KMS-11 (cell line): ENCODE measurements at regions not wholly inside any gene's neighbourhood (a gene's known extent, or its start where the extent isn't known, plus 50 kb on each side); places are given as distances from the start of the nearest gene placed in this dataset.

Source experiments
- H2AFZ ChIP-seq: fragments of 200-600 bp; sonication (generic); 2 replicates; pipeline ENCODE4 v1.6.1; 2016; ENCODE audit warnings: antibody characterized with exemption, mixed run types, low read depth
- H3K27ac ChIP-seq: fragments of 200-600 bp; sonication (generic); 2 replicates; pipeline ENCODE4 v1.6.1; 2016; ENCODE audit warnings: mild to moderate bottlenecking, mixed run types
- H3K27me3 ChIP-seq: fragments of 200-600 bp; sonication (generic); 2 replicates; pipeline ENCODE4 v1.6.1; 2017; ENCODE audit warnings: mild to moderate bottlenecking, low read depth, mixed run types, moderate library complexity; ENCODE audit not compliant: insufficient read depth
- H3K36me3 ChIP-seq: fragments of 200-600 bp; sonication (generic); 2 replicates; pipeline ENCODE4 v1.6.1; 2017; ENCODE audit warnings: mild to moderate bottlenecking, mixed run types; ENCODE audit not compliant: insufficient read depth
- H3K4me1 ChIP-seq: fragments of 200-600 bp; sonication (generic); 2 replicates; pipeline ENCODE4 v1.6.1; 2016; ENCODE audit warnings: mild to moderate bottlenecking, low read depth, mixed run types; ENCODE audit not compliant: poor library complexity, severe bottlenecking
- H3K4me2 ChIP-seq: fragments of 200-600 bp; sonication (generic); 2 replicates; pipeline ENCODE4 v1.7.0; 2016; ENCODE audit warnings: mild to moderate bottlenecking, mixed run types
- H3K4me3 ChIP-seq: fragments of 200-600 bp; sonication (generic); IDR thresholded peaks from 2 replicates; pipeline ENCODE4 v1.6.1; 2017; ENCODE audit warnings: low read depth, low read length, mixed read lengths; ENCODE audit not compliant: insufficient read depth
- H3K79me2 ChIP-seq: fragments of 200-600 bp; sonication (generic); 2 replicates; pipeline ENCODE4 v1.6.1; 2016; ENCODE audit warnings: low read depth, mixed run types; ENCODE audit not compliant: insufficient read depth
- H3K9ac ChIP-seq: fragments of 200-600 bp; sonication (generic); 2 replicates; pipeline ENCODE4 v1.6.1; 2016; ENCODE audit warnings: mild to moderate bottlenecking, mixed run types
- H4K20me1 ChIP-seq: fragments of 200-600 bp; sonication (generic); 2 replicates; pipeline ENCODE4 v1.6.1; 2016; ENCODE audit warnings: mild to moderate bottlenecking, mixed run types; ENCODE audit not compliant: insufficient read depth
- CTCF ChIP-seq: fragments of 200-600 bp; sonication (generic); conservative IDR thresholded peaks from 2 replicates; pipeline ENCODE4 v1.6.1; 2017; ENCODE audit warnings: low read depth, mild to moderate bottlenecking, antibody characterized with exemption, low read length, moderate library complexity, mixed read lengths

- Histone ChIP-seq H4K20me1 (no peaks in the 10 kb centered on the region), H3K9ac (no peak overlapping the region), H3K27me3 (no peaks in the 10 kb centered on the region), H3K4me1 (no peaks in the 10 kb centered on the region), H2AFZ (no peak overlapping the region), H3K36me3 (no peaks in the 10 kb centered on the region), H3K27ac (no peak overlapping the region), H3K79me2 (no peaks in the 10 kb centered on the region), H3K4me3 (no peak overlapping the region), H3K4me2 (no peak overlapping the region)
- TF ChIP-seq CTCF: no peak
These were observed 70.9 kb downstream of the CGGBP1 start for GRCh38 chr3:87987952-87988351.

GRCh38 chr3:87982421-87982820 is 76.4 kb downstream of the CGGBP1 start:
- H2AFZ ChIP-seq: no peak overlapping the region
- no peaks in the 10 kb centered on the region for H3K27me3 ChIP-seq
- H3K4me1 ChIP-seq: no peaks in the 10 kb centered on the region
- H4K20me1 ChIP-seq: no peaks in the 10 kb centered on the region
- no peak for TF ChIP-seq CTCF
- H3K79me2 ChIP-seq: no peaks in the 10 kb centered on the region
- no peak overlapping the region for H3K4me3 ChIP-seq
- H3K4me2 ChIP-seq: no peak overlapping the region
- H3K36me3 ChIP-seq: no peaks in the 10 kb centered on the region
- no peak overlapping the region for H3K9ac ChIP-seq
- H3K27ac ChIP-seq: no peak overlapping the region

- Histone ChIP-seq H3K79me2 (no peaks in the 10 kb centered on the region), H4K20me1 (no peaks in the 10 kb centered on the region), H3K4me3 (no peak overlapping the region), H3K27ac (no peak overlapping the region), H2AFZ (no peak overlapping the region), H3K36me3 (no peaks in the 10 kb centered on the region), H3K9ac (no peak overlapping the region), H3K27me3 (no peaks in the 10 kb centered on the region), H3K4me2 (no peak overlapping the region), H3K4me1 (no peaks in the 10 kb centered on the region)
- TF ChIP-seq CTCF: no peak
These were observed 79.3 kb downstream of the CGGBP1 start for GRCh38 chr3:87979527-87979926.

- Histone ChIP-seq H3K36me3 (no peaks in the 10 kb centered on the region), H3K4me1 (no peaks in the 10 kb centered on the region), H3K9ac (no peak overlapping the region), H2AFZ (no peak overlapping the region), H3K4me2 (no peak overlapping the region), H3K4me3 (no peak overlapping the region), H4K20me1 (no peaks in the 10 kb centered on the region), H3K27me3 (no peaks in the 10 kb centered on the region), H3K79me2 (no peaks in the 10 kb centered on the region), H3K27ac (no peak overlapping the region)
- no peak for TF ChIP-seq CTCF
These were observed 81.0 kb downstream of the CGGBP1 start for GRCh38 chr3:87977765-87978164.

- H2AFZ ChIP-seq: no peak overlapping the region
- H3K79me2 ChIP-seq: no peaks in the 10 kb centered on the region
- H3K9ac ChIP-seq: no peak overlapping the region
- no peak overlapping the region for H3K27ac ChIP-seq
- H3K27me3 ChIP-seq: no peaks in the 10 kb centered on the region
- no peak overlapping the region for H3K4me3 ChIP-seq
- no peaks in the 10 kb centered on the region for H3K4me1 ChIP-seq
- no peak for TF ChIP-seq CTCF
- H4K20me1 ChIP-seq: no peaks in the 10 kb centered on the region
- no peaks in the 10 kb centered on the region for H3K36me3 ChIP-seq
- H3K4me2 ChIP-seq: no peak overlapping the region
These were observed 83.1 kb downstream of the CGGBP1 start for GRCh38 chr3:87975716-87976115.
